Suppressor macrophage (primary cell): ENCODE measurements at regions not wholly inside any gene's neighbourhood (a gene's known extent, or its start where the extent isn't known, plus 50 kb on each side); places are given as distances from the start of the nearest gene placed in this dataset.

ENCODE experiments used
- DNase-seq, 4 experiments: peaks; one replicate each; pipeline ENCODE4 v3.0.0-alpha.2; 2020 to 2022

DNA sequence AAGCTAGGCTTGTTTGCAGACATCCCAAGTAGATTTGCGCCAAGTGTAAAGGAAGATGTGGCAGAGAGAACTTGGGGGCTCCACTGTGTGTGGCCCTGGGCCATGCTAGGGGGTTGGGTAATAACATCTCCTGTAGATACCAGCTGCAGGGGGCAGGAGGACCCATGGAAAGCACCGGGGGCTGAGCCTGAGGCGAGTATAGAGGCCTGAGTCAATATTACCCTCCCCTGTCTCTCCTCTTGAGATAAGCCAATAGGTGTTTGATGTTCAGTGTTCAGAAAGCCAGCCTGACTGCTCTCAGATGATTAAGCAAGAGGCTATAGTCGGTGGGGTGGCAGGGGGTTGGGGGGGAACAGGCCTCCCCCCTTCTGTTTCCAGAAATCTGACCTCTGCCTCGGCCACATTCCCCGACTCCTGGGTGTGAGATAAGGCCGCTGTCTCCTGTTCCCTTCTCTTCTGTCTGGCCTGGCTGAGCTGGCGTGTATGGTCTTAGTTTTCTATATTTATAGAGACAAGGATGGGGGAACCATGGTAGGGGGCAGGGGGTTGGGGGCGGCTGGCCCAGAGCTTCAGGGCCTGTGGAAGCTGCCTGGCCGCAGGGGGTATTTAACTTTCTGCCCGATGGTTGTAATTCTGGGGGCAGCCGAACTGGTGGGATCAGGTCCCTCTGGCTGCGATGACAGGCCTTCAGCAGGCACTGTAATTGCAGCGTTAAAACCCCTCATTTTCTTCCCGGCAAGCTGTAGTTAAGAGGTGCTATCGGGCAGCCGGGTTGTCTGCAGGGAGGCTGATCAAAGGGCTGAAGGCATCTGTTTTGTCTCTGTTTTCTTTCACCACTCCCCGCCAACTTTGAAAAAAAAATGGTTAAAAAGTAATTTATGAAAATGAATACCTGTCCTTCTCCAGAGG is 292.0 kb downstream of the NSG2 start:
- no peak for DNase-seq

DNA sequence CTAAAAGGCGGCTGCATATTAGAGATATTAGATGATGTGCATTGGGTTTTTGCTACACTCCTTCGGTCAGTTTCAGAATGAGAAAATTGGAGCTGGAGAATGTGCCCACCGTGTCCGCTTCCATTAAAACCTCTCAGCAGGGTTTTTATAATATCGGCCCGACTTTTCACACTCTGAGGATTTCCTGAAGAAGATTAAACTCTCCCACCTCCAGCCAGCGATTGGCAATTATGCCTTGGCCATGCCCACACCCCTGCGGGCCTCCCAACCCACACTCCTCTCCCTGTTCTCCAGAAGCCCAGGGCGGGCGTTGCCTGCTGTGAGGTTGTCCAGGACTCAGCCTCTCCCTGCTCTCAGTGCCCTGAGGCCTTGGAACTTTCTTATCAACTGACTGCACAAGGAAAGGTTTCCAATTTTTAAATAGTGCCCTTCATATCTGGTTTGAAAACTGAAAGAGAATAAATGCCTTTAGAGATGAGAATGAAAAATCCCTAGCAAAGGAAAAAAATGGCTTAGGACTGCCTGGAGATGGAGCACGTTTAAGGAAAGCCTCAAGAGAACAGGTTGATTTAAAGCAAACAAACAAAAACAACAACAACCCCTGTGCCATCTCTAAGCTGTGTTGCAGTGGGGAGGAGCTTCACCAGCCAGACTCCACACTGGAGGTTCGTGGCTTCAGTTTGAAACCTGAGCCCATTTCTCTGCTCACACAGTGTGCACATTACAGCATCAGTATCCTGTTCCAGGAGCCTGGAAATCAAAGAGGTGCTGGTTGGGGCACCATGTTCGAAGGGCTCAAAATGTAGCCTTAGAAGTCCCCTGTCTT is 292.9 kb downstream of the NSG2 start:
- no peak for DNase-seq

DNA sequence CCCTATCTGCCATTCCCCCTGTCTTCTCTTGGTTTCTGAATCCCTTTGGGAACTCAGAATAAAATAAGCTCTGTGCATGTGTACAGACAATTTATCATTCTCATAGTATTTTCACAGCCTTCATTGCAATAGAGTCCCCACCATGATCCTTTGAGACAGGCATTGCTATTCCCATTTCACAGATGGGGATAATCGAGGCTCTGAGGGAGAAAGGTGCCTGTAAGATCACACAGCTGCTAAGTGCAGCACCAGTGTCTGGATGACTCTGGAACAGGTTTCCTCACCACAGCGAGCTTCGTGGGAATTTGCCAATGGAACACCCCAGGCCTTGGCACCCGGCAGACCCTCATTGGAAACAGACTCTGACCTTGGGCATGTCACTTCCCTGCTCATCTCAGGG is 293.6 kb downstream of the NSG2 start:
- DNase-seq = no peak

- DNase-seq = no peak
Observed at GRCh38 chr5:174340226-174340625, 294.7 kb downstream of the NSG2 start.

DNA sequence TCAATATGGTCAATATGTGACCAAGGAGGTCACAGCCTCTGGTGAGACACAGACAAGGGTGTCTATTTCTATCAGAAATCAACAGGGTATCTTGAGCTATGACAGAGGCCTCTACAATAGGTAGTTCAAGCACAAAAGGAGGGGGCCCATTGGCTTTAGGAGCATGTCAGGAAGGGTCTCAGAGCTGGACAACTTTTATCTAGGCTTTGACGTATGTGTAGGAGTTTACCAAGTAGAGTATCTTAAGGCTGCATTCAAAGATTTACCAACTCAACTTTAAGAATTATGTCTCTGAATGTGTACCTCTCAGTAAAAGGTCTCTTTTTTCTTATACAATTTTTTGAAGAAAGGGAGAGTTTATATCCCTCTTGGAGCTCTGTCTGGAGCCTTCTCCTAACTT is 297.2 kb downstream of the NSG2 start:
- no peak for DNase-seq

DNA sequence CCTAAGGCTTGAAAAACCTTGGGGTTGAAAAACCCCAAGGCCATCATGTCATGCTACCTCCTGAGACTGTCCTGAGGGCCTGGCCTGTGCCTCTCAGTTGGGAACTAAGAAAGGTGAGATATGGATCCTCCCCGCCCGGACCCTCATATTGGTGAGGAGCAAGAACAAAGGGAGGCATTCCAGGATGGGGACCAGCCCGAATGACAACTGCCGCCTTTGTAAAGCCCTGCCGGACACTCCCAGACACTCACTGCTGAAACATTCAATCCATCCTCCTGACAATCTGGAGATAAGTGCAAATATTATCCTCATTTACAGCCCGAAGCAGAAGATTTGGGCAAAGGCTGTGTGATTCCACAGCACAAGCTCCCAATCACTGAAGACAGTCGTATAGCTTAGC is 298.3 kb downstream of the NSG2 start:
- DNase-seq = no peak

DNA sequence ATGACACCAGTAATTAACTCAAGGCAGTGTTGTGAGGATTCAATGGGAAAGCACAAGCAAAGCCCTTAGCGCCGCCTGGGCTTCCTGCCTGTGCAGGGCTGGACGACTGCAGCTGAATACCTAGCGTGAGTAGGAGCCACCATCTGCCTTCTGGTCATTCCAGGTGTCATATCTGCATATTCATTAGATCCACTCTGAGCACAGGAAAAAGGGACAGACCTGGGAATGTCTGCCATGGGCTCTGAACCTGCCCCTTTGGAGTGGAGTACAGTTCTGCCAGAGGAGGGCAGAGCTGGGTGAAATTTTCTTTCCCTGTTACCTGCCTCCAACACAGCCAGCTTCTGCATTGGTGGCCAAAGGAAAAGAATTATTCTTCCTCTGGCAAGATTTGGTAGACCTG is 298.8 kb downstream of the NSG2 start:
- no peak for DNase-seq

GRCh38 chr5:174347183-174347582 is 301.7 kb downstream of the NSG2 start:
- no peak for DNase-seq

DNA sequence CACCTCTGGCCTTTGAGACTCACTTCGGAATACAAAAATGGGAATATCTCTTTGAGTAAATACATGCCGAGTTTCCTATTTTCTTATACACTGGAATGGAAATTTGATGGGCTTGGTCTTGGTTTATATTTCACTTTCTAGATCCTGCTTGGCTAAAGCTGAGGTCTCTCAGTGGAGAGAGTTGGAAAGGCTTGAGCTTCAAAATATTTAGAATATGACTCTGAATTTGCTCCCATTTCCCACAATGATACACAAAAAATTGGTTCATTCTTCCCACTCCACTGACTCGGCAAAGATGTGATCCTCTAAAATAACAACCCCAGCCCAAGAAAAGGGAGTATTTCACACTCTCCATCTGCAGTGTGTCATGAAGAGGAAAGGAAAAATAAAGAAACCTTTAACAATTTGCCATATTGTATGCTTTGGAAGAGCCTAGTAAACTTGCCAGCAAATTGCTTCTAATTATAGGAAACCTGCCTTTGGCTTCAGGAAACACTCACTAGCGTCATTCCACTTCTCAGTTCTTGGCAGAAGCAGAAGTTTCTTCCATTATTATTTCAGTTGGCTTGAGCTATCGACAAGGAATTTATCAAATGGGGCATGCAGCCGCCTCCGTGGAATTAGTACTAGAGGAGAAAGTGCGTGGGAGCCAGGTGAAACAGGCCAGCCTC is 302.9 kb downstream of the NSG2 start:
- no peak for DNase-seq

DNA sequence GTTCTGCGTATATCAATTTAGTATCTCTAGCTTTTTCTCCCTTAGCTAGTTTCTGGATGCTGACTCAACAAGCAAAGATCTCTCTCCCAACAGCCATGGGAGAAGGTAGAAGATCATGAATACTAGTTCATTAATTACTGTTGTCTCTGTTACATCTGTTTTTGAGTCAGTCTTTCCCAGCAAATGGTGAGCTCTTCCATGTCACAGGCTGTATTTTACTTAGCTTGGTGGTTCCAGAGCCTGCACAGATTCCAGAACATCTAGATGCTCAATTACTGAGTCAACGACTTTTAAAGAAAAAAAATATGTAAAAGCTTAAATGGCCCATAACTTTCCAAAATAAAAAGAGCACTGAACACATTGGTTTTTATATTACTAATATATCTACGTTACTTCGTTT is 307.2 kb downstream of the NSG2 start:
- DNase-seq = no peak

GRCh38 chr5:174354571-174354970 is 309.1 kb downstream of the NSG2 start:
- DNase-seq = no peak

GRCh38 chr5:174355208-174355612 is 309.7 kb downstream of the NSG2 start:
- DNase-seq = peak in 2 of 4 experiments; percentile 2 to 18

DNA sequence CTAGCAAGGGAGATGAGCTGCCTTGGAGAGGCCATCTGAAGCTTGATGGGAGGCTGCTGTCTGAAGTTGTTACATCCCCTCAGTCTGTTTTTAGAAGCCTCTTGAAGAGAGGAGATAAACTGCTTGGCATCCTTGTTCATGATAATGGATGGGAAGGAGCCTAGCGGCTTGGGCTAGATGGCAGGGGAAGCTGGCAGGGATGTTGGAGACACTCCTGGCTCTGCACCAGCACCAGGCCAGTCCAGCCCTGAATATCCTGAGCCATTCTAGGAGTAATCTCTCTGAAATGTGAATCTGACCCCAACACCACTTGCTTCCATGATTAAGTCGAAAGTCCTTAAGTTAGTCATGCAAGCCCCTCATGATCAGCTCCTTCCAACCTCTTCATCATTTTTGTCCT is 310.5 kb downstream of the NSG2 start:
- no peak for DNase-seq

GRCh38 chr5:174356536-174356935 is 311.0 kb downstream of the NSG2 start:
- DNase-seq = no peak

DNA sequence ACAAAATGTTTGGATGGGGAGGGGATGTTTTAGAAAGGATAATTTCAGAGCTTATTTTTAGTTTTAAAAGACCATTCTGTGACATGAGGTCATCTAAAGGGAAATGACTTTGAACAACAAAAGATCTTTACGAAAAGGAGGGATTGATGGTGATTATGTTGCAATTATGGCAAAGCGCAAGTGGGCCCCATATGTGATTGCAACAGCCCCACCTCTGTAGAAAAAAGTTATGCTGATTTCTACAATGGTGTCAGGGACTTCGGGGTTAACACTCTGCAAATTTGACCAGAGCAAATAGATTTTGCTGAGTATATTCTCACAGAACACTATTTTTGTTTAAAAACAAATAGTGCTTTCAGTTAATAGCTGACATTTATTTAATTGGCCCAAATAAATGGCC is 312.8 kb downstream of the NSG2 start:
- no peak for DNase-seq

GRCh38 chr5:174359071-174359470 is 313.6 kb downstream of the NSG2 start:
- DNase-seq = no peak

DNA sequence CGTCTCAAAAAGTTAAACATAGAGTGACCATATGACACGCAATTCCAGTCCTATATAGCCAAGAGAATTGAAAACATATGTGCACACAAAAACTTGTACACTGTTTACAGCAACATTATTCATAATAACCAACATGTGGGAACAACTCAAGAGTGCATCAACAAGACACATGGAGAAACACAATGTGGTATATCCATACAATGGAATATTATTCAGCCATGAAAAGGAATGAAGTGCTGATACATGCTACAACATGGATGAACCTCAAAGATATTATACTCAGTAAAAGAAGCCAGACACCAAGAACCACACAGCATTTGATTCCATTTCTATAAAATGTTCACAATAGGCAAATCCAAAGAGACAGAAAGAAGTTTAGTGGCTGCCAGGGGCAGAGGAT is 317.0 kb downstream of the NSG2 start:
- no peak for DNase-seq

- DNase-seq = no peak
Observed at GRCh38 chr5:174363934-174364333, 318.4 kb downstream of the NSG2 start.

- DNase-seq = no peak
Observed at GRCh38 chr5:174364676-174365075, 319.2 kb downstream of the NSG2 start.

GRCh38 chr5:174371600-174372094 is 326.1 kb downstream of the NSG2 start:
- DNase-seq = no peak

DNA sequence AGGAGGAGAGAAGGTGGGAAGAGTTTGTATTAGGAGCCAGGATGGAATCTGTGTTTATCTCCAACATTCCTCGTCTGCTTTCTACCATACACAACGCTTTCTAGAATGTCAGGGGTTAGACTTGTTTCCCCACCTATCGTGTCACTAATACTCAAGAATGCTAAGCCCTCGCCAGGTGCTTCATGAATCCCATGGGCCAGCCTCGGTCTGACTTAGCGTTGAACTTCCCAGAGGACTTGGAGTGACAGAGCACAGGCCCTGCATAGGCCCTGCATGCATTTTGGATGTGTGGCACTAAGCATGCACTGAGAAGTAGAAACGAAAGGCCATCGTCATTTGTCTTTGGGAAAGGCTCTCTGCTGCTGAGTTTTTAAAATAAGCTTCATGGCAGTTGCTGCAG is 328.7 kb downstream of the NSG2 start:
- DNase-seq = no peak

GRCh38 chr5:174376056-174376455 is 330.6 kb downstream of the NSG2 start:
- no peak for DNase-seq

DNA sequence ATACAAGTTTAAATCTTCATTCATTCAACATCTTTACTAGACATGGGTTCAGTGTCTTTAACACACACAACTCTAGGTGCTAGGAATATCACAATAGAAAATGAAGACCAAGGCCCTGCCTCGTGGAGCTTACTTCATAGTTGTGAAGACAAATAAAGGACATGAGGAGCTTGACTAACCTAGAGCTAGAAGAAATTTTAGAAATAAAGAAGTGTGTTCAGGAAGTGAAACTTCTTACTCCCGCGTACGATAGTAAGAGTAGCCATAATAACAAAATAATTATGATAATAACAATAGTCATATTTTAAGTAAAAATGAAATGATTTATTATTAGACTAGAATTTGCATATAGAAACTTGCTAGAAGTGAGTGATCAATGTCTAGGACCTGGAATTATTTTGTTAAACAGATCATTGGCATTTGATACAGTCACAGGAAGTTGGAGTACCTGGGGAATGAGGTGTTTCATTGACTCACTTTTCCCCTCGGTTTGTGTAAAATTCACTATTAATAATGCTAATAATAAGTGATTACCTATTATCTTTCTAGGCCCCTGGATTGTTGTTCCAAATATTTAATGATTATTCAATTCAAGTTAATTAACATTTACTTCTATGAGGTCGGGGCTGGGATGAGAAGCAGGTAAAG is 331.3 kb downstream of the NSG2 start:
- DNase-seq = no peak
